Gastrocnemius medialis (tissue), 4 donors: ENCODE measurements at regions not wholly inside any gene's neighbourhood (a gene's known extent, or its start where the extent isn't known, plus 50 kb on each side); places are given as distances from the start of the nearest gene placed in this dataset.

ENCODE experiments used
- ATAC-seq, 2 donors: fragments of 150-250 bp; one replicate each; pipeline ENCODE4 v1.9.1; 2016
- DNase-seq, 2 donors: peaks; one replicate each; pipeline ENCODE4 v3.0.0-alpha.2; 2019
- H3K27ac ChIP-seq, 4 donors: fragments of 200-600 bp; sonication (generic); 1 replicate in 1 of 4; 2 replicates in 3 of 4; pipeline ENCODE4 v1.5.1; 2016 to 2018; ENCODE audit warnings: mild to moderate bottlenecking in 2 of 4, moderate library complexity in 1 of 4
- H3K27me3 ChIP-seq, 3 donors: fragments of 200-600 bp; sonication (generic) in 2 of 3; 1 replicate in 1 of 3; 2 replicates in 2 of 3; pipeline versions ENCODE4 v1.5.1 to v1.6.0; 2016 to 2019; ENCODE audit warnings: mild to moderate bottlenecking in 1 of 3, moderate library complexity in 1 of 3
- H3K36me3 ChIP-seq, 2 donors: fragments of 200-600 bp; sonication (generic) in 1 of 2; one replicate each; pipeline ENCODE4 v1.5.1; 2017 to 2018
- H3K4me1 ChIP-seq, 2 donors: fragments of 200-600 bp; sonication (generic) in 1 of 2; one replicate each; pipeline ENCODE4 v1.5.1; 2016 to 2017; ENCODE audit warnings: mild to moderate bottlenecking in 2 of 2
- H3K4me3 ChIP-seq, 4 donors: fragments of 200-600 bp; sonication (generic) in 3 of 4; 1 replicate in 1 of 4; 2 replicates in 3 of 4; pipeline ENCODE4 v1.5.1; 2016 to 2019; ENCODE audit warnings: mild to moderate bottlenecking in 2 of 4
- H3K9me3 ChIP-seq, 3 donors: fragments of 200-600 bp; sonication (generic) in 2 of 3; 1 replicate in 1 of 3; 2 replicates in 2 of 3; pipeline ENCODE4 v1.5.1; 2016 to 2019
- POLR2A ChIP-seq, 2 donors: fragments of 450-650 bp; IDR thresholded peaks; one replicate each; pipeline ENCODE4 v1.6.1; 2017; ENCODE audit warnings: antibody characterized with exemption in 2 of 2, mild to moderate bottlenecking in 2 of 2, moderate library complexity in 2 of 2
- in situ Hi-C, 4 donors: fragments of 200-750 bp; cut with MboI; loops; one replicate each; pipeline versions ENCODE4 v1.15.0 to v1.8.0; 2017; ENCODE audit warnings: low sequenced_read_pairs in 4 of 4
- intact Hi-C: fragments of 100-400 bp; cut with DNase I; formaldehyde crosslinking; loops from one replicate; pipeline ENCODE4 v1.15.1; 2023; ENCODE audit warnings: low total_unique reads
- TF ChIP-seq, protein P1 (sequence below), 5 experiments: fragments of 450-650 bp in 3 of 5; fragments of 200-600 bp in 2 of 5; sonication (generic) in 2 of 5; IDR thresholded peaks in 4 of 5; conservative IDR thresholded peaks in 1 of 5; 1 replicate in 4 of 5; 2 replicates in 1 of 5; pipeline ENCODE4 v1.5.1; 2016 to 2019; ENCODE audit warnings: antibody characterized with exemption in 5 of 5, mild to moderate bottlenecking in 3 of 5, moderate library complexity in 3 of 5

DNA sequence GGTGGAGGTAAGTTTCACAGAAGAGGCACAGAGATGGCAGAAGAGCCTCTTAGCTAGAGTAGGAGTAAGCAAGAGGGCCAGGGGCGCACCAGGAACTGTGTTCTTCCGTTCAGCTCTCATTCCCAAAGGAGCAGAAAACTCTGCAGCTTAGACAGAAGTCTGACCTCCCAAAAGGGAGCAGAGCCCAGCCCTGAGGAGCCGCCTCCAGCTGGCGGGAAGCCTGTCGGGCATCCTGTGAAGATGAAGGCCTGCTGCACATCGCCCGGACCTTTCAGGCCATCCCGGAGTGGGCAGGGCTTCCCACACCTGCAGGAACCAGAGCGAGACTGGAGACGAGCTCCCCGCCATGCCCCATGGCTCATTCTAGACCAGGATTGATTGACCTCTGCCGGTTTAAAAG lies 1102.8 kb downstream of the BRD1 start:
- H3K36me3 ChIP-seq: no peaks in the 10 kb centered on the region
- in situ Hi-C loops (no loop called here), intact Hi-C loops (no loop called here)
- no peak for DNase-seq
- TF ChIP-seq, protein P1, sequence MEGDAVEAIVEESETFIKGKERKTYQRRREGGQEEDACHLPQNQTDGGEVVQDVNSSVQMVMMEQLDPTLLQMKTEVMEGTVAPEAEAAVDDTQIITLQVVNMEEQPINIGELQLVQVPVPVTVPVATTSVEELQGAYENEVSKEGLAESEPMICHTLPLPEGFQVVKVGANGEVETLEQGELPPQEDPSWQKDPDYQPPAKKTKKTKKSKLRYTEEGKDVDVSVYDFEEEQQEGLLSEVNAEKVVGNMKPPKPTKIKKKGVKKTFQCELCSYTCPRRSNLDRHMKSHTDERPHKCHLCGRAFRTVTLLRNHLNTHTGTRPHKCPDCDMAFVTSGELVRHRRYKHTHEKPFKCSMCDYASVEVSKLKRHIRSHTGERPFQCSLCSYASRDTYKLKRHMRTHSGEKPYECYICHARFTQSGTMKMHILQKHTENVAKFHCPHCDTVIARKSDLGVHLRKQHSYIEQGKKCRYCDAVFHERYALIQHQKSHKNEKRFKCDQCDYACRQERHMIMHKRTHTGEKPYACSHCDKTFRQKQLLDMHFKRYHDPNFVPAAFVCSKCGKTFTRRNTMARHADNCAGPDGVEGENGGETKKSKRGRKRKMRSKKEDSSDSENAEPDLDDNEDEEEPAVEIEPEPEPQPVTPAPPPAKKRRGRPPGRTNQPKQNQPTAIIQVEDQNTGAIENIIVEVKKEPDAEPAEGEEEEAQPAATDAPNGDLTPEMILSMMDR (IDR thresholded peaks at IDR 0.05 in 4 of 5, conservative IDR thresholded peaks at IDR 0.05 in 1 of 5): no peak
- no peak for TF ChIP-seq POLR2A (IDR thresholded peaks at IDR 0.05)
- H3K9me3 ChIP-seq: peaks cover 0 to 4% (median 0%) of the 10 kb centered on the region in 3 donors
- H3K27me3 ChIP-seq: no peaks in the 10 kb centered on the region
- H3K4me1 ChIP-seq: no peaks in the 10 kb centered on the region
- H3K4me3 ChIP-seq: no peak overlapping the region
- no peak overlapping the region for H3K27ac ChIP-seq
- no peak for ATAC-seq

DNA sequence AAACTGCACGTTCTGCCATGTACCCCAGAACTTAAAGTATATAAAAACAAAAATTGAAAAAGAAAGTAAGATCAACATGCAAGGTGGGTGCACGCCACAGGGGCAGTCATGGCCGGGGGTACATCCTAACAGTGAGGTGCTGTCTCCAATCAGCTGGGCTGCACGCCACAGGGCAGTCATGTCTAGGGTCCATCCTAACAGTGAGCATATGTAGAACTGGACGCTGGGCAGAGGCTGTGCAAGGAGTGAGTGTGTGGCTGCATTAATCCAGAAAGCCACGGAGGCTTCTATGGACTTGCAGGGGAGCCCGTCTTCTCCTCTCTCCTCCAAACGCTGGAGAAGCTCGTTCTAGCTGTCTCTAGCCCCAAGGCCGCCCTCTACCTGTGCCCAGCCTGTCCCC lies 1105.0 kb downstream of the BRD1 start:
- ATAC-seq: no peak

DNA sequence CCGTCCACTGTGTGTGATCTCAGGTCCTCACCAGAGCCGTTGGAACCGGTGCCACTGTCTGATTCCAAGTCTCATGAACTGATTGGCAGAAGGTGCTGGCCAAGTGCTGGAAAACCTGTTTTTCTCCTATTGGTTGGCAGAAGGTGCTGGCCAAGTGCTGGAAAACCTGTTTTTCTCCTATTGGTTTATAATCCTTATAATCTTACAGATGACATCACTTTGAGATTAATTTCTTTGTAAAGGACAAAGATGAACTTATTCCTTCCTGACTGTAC lies 1106.3 kb downstream of the BRD1 start:
- Histone ChIP-seq H3K27ac (no peak overlapping the region), H3K36me3 (no peaks in the 10 kb centered on the region), H3K9me3 (no peaks in the 10 kb centered on the region), H3K4me1 (no peaks in the 10 kb centered on the region), H3K4me3 (no peak overlapping the region), H3K27me3 (no peaks in the 10 kb centered on the region)
- intact Hi-C loops (no loop called here), in situ Hi-C loops (no loop called here)
- TF ChIP-seq, protein P1 (IDR thresholded peaks at IDR 0.05 in 4 of 5, conservative IDR thresholded peaks at IDR 0.05 in 1 of 5): no peak
- no peak for TF ChIP-seq POLR2A (IDR thresholded peaks at IDR 0.05)
- DNase-seq: no peak
- ATAC-seq: no peak

More for the DNA sequence above, 1105.0 kb downstream of the BRD1 start:
- Histone ChIP-seq H3K27ac (no peak overlapping the region), H3K4me3 (no peak overlapping the region), H3K4me1 (no peaks in the 10 kb centered on the region), H3K9me3 (peaks cover 0 to 4% (median 0%) of the 10 kb centered on the region in 3 donors), H3K36me3 (no peaks in the 10 kb centered on the region), H3K27me3 (no peaks in the 10 kb centered on the region)
- no peak for DNase-seq
- in situ Hi-C loops (no loop called here), intact Hi-C loops (no loop called here)
- TF ChIP-seq POLR2A (IDR thresholded peaks at IDR 0.05): no peak
- TF ChIP-seq, protein P1 (IDR thresholded peaks at IDR 0.05 in 4 of 5, conservative IDR thresholded peaks at IDR 0.05 in 1 of 5): no peak

DNA sequence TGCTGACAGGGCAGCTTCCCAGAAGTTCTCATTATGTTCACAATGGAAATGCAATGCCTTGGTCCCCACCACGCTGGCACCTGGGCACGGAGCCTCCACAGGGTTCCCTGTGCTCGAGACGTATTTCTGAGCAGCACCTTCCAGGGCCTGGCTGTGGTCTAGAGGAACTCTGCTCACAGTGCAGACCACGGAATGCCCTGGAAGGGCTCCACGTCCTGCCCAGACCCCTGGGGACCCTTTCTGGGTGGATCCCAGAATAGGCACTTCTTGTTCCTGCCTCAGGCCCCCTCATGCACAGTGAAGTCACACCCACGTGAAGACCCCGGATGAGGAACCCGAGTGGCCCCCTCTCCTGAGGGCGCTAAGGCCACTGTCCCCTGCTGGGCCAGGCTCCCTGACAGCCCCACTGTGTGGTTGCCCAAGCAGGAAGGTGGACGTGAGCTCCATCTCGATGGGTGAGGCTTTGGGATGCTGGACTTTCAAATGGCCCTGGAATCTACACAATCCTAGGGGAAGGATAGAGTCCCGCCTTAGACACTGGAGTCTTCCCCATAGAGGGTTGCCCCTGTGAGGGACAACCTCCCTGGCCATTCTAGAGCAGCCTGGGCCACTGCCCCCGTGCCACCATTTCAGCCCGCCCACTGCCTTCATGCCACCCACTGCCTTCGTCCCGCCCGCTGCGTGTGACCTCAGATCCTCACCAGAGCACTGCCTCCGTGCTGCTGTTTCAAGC lies 1106.8 kb downstream of the BRD1 start:
- in situ Hi-C loops (no loop called here), intact Hi-C loops (no loop called here)
- no peaks in the 10 kb centered on the region for H3K9me3 ChIP-seq
- ATAC-seq (no peak), DNase-seq (no peak)
- H3K27me3 ChIP-seq: no peaks in the 10 kb centered on the region
- H3K4me3 ChIP-seq: no peak overlapping the region
- H3K36me3 ChIP-seq: no peaks in the 10 kb centered on the region
- TF ChIP-seq, protein P1 (IDR thresholded peaks at IDR 0.05 in 4 of 5, conservative IDR thresholded peaks at IDR 0.05 in 1 of 5): no peak
- no peak for TF ChIP-seq POLR2A (IDR thresholded peaks at IDR 0.05)
- H3K4me1 ChIP-seq: no peaks in the 10 kb centered on the region
- no peak overlapping the region for H3K27ac ChIP-seq
